Thoracic aorta (tissue), 2 donors: ENCODE measurements at regions not wholly inside any gene's neighbourhood (a gene's known extent, or its start where the extent isn't known, plus 50 kb on each side); places are given as distances from the start of the nearest gene placed in this dataset.

Experiments used
- ATAC-seq: fragments of 150-250 bp; one replicate; pipeline ENCODE4 v1.8.0; 2017; ENCODE audit warnings: low read depth; ENCODE audit not compliant: insufficient number of reproducible peaks, low FRiP score
- DNase-seq: peaks from one replicate; pipeline ENCODE4 v3.0.0-alpha.2; 2020; ENCODE audit warnings: low spot score
- H3K27ac ChIP-seq, 2 donors: fragments of 200-600 bp; sonication (generic); 1 replicate in 1 of 2; 2 replicates in 1 of 2; pipeline ENCODE4 v1.5.1; 2016; ENCODE audit warnings: mild to moderate bottlenecking in 2 of 2, moderate library complexity in 2 of 2
- H3K27me3 ChIP-seq: fragments of 200-600 bp; sonication (generic); replicated peaks from 2 replicates; pipeline ENCODE4 v1.6.0; 2016; ENCODE audit warnings: mild to moderate bottlenecking; ENCODE audit not compliant: insufficient read depth
- H3K36me3 ChIP-seq: fragments of 200-600 bp; sonication (generic); one replicate; pipeline ENCODE4 v1.5.1; 2016
- H3K4me1 ChIP-seq, 2 donors: fragments of 200-600 bp; sonication (generic); 1 replicate in 1 of 2; 2 replicates in 1 of 2; pipeline versions ENCODE4 v1.5.1 to v1.6.0; 2016; ENCODE audit warnings: low read depth in 2 of 2, mild to moderate bottlenecking in 1 of 2; ENCODE audit not compliant: control insufficient read depth in 1 of 2
- H3K4me3 ChIP-seq: fragments of 200-600 bp; sonication (generic); 2 replicates; pipeline ENCODE4 v1.5.1; 2016; ENCODE audit warnings: mild to moderate bottlenecking
- H3K9me3 ChIP-seq: fragments of 200-600 bp; sonication (generic); 2 replicates; pipeline ENCODE4 v1.5.1; 2016
- CTCF ChIP-seq: fragments of 200-600 bp; sonication (generic); IDR thresholded peaks from one replicate; pipeline ENCODE4 v1.5.1; 2019; ENCODE audit warnings: antibody characterized with exemption

DNA sequence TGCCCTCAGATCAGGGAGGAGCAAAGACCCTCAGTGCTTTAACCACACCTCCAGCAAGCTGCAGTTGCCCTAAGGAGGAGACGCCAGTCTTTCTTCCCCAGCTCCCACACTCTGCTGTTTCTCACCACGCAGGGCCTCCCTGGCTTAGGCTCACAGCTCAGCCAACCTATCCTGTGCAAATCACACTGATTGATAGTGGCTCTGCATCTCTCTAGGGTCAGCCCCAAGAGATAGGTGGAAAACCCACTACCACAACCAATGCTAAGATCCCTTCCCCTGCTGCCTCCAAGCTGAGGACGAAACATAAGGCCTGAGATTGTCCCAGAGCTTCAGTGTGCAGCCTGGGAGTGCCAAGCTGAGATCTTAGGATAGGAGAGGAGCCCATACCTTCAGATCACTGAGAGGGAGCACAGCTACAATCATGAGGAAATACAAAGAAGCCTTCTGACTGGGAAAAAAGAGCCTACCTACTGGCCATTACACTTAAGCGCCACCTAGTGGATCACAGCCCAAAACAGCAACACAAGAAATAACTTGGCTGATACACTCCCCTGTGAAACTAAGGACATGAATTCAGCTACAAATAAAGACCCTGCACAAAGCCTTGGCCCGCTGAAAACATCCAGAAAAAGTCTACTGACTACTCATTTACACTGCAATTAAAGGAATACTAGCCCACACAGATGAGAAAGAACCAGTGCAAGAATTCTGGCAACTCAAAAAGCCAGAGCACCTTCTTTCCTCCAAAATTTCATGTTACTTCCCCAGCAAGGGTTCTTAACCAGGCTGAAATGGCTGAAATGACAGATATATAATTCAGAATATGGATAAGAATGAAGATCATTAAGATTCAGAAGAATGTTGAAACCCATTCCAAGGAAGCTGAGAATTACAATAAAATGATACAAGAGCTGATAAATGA, 271.5 kb upstream of the DCBLD2 start:
- DNase-seq = peak; percentile 23
- TF ChIP-seq CTCF = peak; percentile 49
- ATAC-seq = peak; percentile 37

GRCh38 chr3:99171800-99172199, 270.3 kb upstream of the DCBLD2 start:
- Histone ChIP-seq H3K4me3 (no peak overlapping the region), H3K27ac (no peak overlapping the region), H3K9me3 (no peaks in the 10 kb centered on the region), H3K36me3 (no peaks in the 10 kb centered on the region), H3K27me3 (no peaks in the 10 kb centered on the region), H3K4me1 (no peaks in the 10 kb centered on the region)
- DNase-seq (no peak), ATAC-seq (no peak)
- TF ChIP-seq CTCF = no peak

More for the DNA sequence above, 271.5 kb upstream of the DCBLD2 start:
- Histone ChIP-seq H3K27ac (no peak overlapping the region), H3K27me3 (no peaks in the 10 kb centered on the region), H3K36me3 (no peaks in the 10 kb centered on the region), H3K4me1 (no peaks in the 10 kb centered on the region), H3K9me3 (no peaks in the 10 kb centered on the region), H3K4me3 (no peak overlapping the region)

- H3K36me3 ChIP-seq = no peaks in the 10 kb centered on the region
- no peak overlapping the region for H3K27ac ChIP-seq
- TF ChIP-seq CTCF = no peak
- no peak for DNase-seq
- ATAC-seq = no peak
- no peaks in the 10 kb centered on the region for H3K9me3 ChIP-seq
- H3K27me3 ChIP-seq = no peaks in the 10 kb centered on the region
- no peak overlapping the region for H3K4me3 ChIP-seq
- no peaks in the 10 kb centered on the region for H3K4me1 ChIP-seq
Measured at GRCh38 chr3:99170867-99171517, 269.5 kb upstream of the DCBLD2 start.

DNA sequence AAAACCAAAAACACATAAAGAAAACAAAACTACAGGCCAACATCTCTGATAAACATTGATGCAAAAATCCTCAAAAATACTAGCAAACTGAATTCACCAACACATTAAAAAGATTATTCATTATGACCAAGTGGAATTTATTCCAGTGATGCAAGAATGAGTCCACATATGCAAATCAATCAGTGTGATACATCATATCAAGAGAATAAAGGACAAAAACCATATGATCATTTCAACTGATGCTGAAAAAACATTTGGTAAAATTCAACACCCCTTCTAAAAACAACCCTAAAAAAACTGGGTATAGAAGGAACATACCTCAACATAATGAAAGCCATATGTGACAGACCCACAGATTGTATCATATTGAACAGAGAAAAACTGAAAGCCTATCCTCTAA, 265.6 kb upstream of the DCBLD2 start:
- Histone ChIP-seq H3K27ac (no peak overlapping the region), H3K36me3 (no peaks in the 10 kb centered on the region), H3K4me3 (no peak overlapping the region), H3K9me3 (no peaks in the 10 kb centered on the region), H3K4me1 (no peaks in the 10 kb centered on the region), H3K27me3 (no peaks in the 10 kb centered on the region)
- ATAC-seq (no peak), DNase-seq (no peak)
- no peak for TF ChIP-seq CTCF

GRCh38 chr3:99163314-99163713, 261.8 kb upstream of the DCBLD2 start:
- H3K27me3 ChIP-seq = no peaks in the 10 kb centered on the region
- no peak overlapping the region for H3K4me3 ChIP-seq
- no peaks in the 10 kb centered on the region for H3K36me3 ChIP-seq
- TF ChIP-seq CTCF = no peak
- no peaks in the 10 kb centered on the region for H3K4me1 ChIP-seq
- ATAC-seq (no peak), DNase-seq (no peak)
- no peak overlapping the region for H3K27ac ChIP-seq
- H3K9me3 ChIP-seq = no peaks in the 10 kb centered on the region
